NCI-H774 (cell line): ENCODE measurements at regions not wholly inside any gene's neighbourhood (a gene's known extent, or its start where the extent isn't known, plus 50 kb on each side); places are given as distances from the start of the nearest gene placed in this dataset.
A peak's percentile ranks its signal among the peaks of the same experiment; 100 is the strongest.

Experiments used
- DNase-seq: peaks from one replicate; lab custom pipeline; 2025; lab: John Stamatoyannopoulos, UW

DNA sequence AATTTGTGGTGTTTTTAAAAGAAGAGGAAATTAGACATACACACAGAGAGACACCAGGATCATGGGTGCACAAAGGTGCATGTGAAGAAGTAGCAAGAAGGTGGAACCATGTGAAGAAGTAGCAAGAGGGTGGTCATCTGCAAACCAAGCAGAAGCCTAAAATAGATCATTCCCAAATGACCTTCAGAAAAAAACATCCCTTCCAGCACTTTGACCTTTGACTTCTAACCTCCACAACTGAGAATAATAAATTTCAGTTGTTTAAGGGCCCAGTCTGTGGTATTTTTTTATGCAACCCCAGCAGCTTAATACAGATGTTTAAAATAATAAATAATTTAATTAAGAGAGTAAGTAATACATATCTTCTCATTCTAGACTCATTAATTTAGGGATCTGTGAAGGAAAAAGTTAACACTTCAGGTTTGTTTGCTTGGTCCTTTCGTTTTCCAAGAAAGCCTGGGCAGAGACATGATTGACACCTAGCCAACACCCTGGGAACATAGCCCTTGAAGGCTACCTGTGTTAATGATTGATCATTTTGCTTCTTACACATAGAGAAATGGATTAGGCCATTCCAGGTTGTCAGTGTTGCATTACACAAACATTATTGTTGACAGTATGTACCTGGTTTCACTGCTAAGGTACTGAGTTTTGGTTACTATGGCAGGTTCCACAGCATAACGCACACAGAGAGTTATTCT lies 1331.2 kb upstream of the GBE1 start:
- DNase-seq, result no peak

DNA sequence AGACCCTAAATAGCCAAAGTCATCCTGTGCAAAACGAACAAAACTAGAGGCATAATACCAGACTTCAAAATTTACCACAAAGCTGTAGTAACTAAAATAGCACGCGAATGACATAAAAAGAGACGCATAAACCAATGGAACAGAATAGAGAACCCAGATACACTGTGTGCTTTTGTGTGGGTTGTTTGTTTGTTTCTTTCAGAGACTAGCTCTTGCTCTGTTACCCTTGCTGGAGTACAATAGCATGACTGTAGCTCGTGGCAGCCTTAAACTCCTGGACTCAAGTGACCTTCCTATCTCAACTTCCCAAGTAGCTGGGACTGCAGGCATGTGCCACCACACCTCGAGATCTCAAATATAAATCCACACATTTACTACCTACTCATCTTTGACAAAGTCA lies 1314.6 kb upstream of the GBE1 start:
- DNase-seq, result no peak

DNA sequence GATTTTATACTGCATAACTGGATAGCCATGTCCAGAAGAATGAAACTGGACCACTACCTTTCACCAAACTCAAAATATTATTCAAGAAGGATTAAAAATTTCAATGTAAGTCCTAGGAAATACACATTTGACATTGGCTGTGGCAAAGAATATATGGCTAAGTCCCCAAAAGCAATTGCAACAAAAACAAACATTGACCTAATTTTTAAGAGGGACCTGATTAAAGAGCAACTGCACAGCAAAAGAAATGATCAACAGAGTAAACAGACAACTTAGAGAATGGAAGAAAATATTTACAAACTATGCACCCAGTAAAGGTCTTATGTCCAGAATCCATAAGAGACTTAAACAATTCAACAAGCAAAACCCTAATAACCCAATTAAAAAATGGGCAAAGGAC lies 1313.0 kb upstream of the GBE1 start:
- no peak for DNase-seq

DNA sequence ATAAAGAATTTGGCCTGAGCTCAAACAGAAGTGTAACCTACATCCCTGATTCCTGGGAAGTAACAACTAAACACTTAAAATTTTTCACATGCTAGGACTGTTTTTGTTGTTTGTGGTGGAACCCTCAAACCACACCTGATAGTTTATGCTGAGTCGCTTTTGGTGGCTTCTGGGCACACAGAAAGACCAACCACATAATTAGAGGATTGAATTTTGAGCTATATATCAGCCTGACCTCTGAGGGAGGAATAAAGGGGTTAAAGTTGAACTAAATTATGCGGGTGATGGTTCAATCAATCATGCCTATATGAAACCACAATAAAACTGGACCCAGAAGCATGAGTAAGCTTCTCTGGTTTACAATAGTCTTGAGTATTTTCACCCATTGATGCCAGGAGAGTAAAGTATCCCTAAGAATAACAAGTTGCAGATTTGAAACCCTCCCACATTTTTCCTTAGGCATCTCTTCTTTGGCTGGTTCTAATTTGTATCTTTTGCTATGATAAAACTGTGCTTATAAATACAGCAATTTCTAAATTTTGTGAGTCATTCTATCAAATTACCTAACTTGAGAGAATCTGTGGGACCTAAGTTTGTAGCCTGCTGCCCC lies 1304.5 kb upstream of the GBE1 start:
- DNase-seq, result no peak

DNA sequence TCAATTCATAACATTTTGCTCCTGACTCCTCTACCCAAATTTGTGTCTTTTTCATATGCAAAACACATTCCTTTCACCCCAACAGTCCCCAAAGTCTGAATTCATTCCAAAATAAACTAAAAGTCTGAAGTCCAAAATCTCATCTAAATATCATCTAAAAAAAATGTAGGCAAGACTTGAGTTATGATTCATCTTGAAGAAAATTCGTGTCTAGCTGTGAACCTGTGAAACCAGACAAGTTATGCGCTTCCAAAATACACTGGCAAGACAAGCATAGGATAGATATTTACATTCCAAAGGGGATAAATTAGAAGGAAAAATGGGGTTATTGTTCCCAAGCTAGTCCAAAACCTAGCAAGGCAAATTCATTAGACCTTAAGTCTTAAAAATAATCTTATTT lies 1302.0 kb upstream of the GBE1 start:
- no peak for DNase-seq

DNA sequence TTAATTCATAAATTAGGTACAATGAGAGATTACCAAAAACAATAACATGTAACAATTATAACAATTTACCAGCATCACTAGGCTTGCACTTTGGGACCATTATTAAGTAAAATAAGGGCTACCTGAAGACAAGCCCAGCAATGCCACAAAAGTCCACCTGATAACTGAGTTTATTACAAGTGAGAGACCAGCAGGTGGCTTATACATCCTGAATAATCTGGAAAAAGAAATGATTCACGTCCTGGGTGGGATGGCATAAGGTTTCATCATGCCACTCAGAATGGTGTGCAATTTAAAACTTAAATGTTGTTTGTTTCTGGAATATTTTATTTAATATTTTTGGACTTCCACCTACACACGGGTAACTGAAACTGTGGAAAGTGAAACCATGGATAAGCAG lies 1287.1 kb upstream of the GBE1 start:
- no peak for DNase-seq

DNA sequence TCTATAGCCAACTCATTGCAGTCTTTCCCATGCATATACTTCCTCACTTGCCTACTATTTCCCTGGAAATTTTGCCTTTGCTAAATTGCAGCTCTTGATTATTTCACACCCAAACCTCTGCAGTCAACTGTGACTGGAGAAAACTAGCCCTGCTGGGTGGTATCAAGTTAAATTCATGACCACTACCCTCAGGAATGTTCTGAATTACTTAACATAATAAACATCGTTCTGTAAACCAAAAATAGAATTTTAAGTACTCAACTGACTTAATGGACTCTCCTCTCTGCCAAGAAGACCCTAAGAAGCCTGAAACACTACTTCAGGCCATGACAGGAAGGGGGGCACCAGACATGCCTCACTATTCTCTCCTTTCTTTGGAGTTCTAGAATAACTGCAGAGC lies 1278.0 kb upstream of the GBE1 start:
- DNase-seq, result no peak

DNA sequence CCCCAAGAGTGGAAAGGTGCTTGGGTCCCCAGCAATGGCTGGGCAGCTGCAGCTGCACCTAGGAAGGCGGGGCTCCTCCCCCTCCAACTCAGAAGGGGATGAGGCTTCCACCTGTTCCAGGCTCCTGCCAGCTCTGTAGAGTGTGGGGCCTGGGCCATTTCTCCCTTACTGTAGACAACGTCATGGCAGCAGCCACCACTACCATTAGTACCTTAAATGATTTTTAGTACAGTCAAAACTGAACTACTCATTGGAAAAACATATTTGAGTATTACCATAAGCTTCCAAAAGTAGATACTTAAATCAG lies 1274.2 kb upstream of the GBE1 start:
- no peak for DNase-seq

DNA sequence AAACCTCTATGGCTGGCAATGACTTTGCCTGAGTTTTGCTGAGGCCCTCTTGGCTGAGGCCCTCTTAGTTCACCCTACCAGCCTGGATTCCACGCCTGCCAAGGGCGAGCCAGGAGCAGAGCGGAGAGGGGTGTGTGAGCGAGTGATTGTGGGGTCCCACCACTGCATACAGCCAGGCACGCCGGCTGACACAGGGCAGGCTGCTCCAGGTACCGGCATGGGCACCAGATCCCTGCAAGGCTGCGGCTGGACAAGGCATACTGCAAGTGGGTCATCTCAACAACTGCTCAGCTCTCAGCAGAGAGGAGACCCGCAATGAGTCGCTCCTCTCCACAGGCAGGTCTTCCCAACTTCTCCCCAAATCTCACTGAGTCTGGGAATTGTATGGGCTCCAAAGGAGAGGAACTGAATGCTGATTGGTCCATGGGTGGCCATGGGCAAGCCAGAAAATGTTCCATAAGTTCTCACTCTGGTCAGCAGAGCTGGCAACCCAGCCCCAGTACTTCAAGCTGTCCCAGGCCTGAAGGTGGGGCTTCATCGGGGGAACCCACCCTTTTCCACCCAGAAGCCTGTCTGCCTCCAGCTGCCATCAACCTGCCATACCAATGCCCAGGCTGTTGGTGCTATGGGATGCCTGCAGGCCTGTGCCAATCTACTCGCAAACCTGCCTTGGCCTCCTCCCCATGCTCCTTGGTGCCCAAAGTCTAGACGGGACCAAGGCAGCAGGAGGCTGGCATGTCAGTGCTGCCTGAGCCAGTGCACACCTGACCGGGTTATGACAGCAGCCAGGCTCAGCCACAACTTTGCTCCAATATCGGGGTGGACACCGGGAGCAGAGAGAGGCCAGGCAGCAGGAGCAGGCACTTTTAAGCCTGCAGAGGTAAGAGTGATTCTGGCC lies 1273.6 kb upstream of the GBE1 start:
- no peak for DNase-seq

DNA sequence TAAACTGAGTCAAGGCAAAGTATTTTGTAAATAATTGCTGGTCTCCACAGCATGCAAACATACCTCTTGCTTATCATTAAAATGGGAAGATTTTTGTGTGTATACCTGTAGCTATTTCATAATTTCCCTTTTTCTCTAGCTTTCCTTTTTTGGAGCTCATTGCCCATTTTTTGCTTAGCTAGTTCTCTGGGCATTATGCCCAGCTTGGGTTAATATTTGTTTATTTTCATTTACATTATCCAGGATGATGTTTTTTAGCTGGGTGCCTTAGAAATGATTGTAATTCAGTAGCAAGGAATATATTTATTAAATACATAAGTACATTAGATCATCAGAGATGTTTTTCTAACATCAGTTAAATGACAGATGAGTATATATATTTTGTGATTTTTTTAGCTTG lies 1271.7 kb upstream of the GBE1 start:
- DNase-seq, result no peak

DNA sequence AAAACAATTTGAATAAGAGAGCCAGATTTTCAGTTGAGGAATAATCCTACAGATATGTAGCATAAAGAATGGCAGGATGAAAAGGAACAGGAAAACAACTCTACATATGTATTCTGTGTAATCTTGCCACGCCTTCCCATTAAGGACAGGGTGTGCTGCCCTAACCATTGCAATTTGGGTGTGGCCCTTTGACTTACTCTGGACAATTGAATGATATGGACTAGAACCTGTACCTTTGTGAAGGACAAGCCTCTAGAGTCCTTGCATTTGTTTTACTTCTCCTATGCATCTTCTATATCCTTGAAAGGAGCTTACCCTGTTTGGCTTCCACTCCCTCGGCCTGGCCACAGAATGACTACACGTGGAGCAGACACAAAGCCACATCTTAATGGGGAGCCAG lies 1261.6 kb upstream of the GBE1 start:
- DNase-seq, result no peak

DNA sequence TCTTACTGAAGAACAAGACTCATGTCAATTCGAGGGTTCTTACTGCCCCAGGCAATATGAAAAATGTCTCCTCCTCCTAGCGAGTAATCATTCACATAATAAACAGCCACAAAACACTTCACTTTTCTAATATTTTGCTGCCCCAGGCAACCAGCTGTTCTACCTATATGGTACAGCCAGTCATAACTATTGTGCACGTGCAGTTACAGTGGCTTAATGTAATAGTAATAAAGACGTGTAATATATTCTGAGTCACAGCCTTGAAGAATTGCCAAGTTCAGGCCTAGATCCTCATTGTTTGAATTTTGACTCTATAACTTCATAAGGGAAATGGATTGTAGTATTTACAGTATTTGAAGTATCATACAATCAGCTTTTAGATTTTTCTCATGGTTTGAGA lies 1250.0 kb upstream of the GBE1 start:
- no peak for DNase-seq

DNA sequence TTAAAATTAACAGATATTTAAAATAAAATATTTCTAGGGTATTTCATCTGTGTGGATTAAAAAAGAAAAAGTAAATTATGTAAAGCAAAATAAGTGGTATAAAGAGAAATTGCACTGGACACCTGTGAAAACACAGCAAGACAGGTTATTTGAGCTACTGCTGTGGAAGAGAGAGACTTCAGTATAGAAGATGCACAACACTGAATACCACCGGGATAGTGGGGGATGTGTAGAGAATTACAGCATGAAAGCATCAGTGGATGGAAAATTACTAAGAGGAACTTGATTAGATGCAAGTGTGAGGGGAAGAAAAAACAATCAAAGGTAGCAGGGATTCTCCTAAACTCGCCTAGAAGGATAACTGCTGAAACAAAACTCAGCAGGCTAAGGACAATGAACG lies 1242.5 kb upstream of the GBE1 start:
- no peak for DNase-seq

DNA sequence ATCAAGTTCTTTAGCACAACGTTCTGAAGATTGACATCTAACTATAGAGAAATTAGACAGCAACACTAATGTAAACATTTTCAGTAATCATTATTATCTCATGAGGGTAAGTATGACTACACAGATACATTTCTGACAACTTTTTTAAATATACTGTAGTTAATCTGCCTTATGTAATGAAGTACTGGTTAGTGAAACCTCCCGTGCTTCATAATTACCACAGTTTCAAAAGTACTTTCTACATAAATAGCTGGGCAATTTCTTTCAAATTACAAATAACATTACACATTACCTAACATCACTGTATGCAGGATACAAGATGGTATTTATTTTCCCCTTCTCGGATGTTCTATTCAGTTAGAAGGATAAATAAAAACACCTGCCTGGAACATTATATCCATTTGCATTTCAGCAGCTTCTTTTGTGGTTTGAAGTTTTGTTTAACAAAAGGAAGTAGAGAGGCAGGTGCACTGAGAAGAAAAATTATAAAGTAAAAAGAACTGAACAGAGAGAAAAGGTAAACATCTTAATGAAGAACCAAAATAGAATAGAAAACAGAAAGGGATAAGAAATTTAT lies 1241.5 kb upstream of the GBE1 start:
- DNase-seq, result peak; percentile 72

DNA sequence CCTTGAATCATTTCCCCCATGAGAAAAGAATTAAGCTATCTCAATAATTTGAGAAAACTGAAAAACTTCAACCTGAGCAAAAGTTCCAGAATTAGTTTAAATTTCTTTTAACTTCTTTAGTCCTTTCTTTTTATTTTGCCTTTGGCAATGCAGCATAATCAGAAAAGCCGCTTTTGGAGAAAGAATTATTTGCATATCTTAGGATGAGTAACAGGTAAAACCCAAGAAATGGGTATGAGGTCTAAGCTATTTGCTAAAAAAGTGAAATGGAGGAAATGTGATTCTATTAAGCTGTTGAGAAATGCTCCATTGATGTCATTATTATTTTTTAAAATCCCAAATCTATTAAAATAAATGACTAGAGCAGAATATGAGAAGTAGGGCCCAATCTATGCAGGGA lies 1238.3 kb upstream of the GBE1 start:
- no peak for DNase-seq

DNA sequence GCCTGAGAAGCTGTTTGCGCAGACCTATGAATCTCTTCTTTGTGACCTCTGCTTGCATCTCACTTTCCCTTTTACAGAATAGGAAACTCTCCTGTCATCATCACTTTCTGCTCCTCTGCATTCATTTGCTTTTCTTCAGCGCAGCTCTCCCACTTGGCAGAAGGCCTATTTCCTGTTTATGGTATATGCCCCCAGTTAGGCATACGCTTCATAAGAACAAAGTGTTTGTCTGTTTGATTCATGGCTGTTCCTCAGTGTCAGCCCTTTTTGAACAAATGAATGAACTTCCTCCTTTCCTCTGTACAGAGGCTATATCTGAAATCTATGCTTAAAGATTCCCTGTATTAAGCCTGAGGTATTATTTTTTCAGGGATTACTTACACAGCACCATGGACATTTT lies 1216.9 kb upstream of the GBE1 start:
- no peak for DNase-seq

DNA sequence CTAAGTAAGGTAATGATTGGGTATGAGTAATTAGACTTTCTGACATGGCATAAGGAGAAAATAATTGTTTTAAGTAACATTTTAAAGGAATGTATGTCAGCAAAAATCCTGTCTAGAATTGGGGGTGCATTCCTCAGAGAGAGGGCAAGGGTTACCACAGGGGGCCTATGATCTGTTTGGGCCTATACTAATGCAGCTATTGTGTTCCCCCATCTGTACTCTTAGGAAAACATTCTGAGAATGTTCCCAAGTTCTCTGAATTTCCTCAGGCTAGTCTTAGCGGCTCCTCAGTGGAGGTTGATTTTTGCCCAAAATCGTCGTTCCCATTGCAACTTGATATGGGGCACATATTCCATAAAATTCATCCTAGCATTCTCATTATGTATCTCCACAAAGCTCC lies 1216.4 kb upstream of the GBE1 start:
- no peak for DNase-seq

DNA sequence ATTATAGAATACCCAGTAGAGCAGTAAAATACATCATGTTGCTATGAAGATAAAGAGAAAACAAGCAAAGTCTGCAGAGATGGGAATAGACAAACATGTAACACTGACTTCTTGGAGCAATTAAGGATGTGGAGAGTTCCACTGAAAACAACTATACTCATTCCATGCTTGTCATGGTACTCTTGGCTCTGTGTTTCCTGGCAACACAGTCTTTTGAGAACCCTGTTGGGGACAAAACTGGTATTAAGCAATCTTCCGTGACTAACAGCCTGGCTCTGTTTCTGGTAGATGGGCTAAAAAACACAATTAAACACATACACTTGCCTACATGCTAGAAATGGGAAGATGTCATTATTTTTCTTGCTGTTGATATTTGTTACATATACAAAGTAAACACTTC lies 1212.3 kb upstream of the GBE1 start:
- no peak for DNase-seq

DNA sequence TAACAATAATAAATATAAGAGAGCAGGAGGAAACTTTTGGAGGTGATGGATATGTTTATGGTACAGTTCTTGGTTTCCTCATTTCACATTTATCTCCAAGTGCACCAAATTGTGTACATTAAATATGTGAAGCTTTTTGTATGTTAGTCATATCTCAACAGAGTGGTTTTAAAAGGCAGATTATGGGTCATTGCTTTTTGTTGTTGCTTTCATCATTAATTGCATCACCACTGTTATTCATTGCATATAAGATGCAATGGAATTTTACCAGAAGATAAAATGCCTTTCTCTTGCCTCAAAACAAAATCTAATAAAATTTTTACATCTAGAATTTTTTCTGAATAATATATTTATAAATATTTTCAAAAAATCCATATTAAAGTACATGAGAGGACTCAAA lies 1198.9 kb upstream of the GBE1 start:
- DNase-seq, result no peak

DNA sequence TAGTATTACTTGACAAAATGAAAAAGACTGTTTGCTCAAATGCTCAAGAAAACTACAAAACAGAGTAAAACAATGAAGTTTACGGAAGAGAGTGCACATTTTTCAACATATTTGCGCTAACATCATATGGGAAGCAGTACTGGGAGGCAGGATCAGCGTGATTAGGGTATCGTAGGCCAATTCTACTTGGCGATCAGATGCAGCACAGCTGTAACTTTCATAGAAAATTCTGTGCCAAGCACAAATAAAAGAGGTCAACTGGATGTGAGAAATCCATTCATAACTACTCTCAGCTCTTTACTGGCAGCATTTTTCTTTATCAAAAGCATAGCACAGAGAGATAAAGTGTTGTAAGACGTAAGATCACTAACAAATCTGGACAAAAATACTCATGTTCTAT lies 1196.3 kb upstream of the GBE1 start:
- no peak for DNase-seq

DNA sequence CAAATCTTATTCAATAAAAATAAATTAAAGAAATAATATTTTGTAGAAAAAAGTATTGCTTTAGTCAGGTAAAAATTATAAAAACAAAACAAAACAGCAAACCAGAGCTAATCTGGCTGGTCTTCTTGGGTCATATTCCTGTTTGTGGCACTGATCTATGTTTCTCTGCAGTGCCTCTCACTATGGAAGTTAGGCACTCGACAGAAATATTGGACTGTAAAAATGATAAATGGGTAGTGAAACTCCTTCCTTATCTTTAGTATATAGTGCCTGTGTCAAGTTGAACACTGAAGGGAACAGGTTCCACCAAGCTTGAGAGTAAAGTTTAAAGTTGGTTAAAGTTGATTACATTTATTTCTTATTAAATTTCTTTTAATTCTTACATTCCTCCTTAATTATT lies 1195.6 kb upstream of the GBE1 start:
- DNase-seq, result no peak

DNA sequence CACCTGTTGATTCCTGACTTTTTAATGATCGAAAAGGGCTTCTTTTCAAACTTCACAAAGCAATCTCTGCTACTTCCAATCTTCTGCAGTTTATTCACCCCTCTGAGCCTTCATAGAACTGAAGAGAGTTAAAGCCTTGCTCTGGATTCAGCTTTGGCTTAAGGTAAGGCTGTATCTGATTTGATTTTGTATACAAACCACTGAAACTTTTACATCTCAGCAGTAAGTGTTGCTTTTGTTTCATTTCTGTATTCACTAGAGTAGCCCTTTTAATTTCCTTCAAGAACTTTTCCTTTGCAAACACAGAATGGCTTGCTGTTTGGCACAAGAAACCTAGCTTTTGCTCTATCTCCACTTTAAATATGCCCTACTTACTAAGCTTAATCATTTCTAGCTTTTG lies 1193.0 kb upstream of the GBE1 start:
- DNase-seq, result no peak

DNA sequence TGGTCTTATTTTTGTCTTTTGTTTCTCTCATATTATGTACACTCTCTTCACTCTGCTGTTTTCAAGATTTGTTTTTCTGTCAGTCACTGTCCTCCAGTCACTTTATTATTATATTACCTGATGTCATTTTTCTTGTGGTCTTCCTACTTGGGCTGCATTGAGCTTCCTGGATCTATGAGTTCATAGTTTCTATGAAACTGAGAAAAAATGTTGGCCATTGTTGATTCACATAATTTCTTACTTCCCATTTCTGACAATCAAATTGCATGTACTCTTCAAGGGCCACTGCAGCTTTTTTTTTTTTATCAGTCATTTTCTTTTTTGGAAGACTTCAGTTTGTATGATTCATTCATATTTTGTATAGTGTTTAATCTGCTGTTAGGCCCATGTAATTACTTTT lies 1180.6 kb upstream of the GBE1 start:
- no peak for DNase-seq
